Smooth muscle cell (in vitro differentiated cells): ENCODE measurements at regions not wholly inside any gene's neighbourhood (a gene's known extent, or its start where the extent isn't known, plus 50 kb on each side); places are given as distances from the start of the nearest gene placed in this dataset.

Experiments used
- DNase-seq: peaks from one replicate; lab custom pipeline; 2025; ENCODE audit not compliant: unreplicated experiment; lab: John Stamatoyannopoulos, UW
- H2AFZ ChIP-seq: fragments of 200-600 bp; sonication (generic); 2 replicates; pipeline ENCODE4 v1.6.0; 2016; ENCODE audit warnings: antibody characterized with exemption, low read depth, mild to moderate bottlenecking
- H3F3A ChIP-seq: fragments of 200-600 bp; sonication (generic); 2 replicates; pipeline ENCODE4 v1.6.0; 2017; ENCODE audit warnings: antibody characterized with exemption, low read depth
- H3K27ac ChIP-seq: fragments of 200-600 bp; sonication (generic); 2 replicates; pipeline ENCODE4 v1.5.1; 2016; ENCODE audit warnings: low read depth, mild to moderate bottlenecking
- H3K27me3 ChIP-seq: fragments of 200-600 bp; sonication (generic); 2 replicates; pipeline ENCODE4 v1.6.1; 2016; ENCODE audit warnings: low read depth, mild to moderate bottlenecking
- H3K36me3 ChIP-seq: fragments of 200-600 bp; sonication (generic); 2 replicates; pipeline ENCODE4 v1.5.1; 2016; ENCODE audit warnings: low read depth
- H3K4me1 ChIP-seq: fragments of 200-600 bp; sonication (generic); 2 replicates; pipeline ENCODE4 v1.5.1; 2016; ENCODE audit warnings: low read depth
- H3K4me2 ChIP-seq: fragments of 200-600 bp; sonication (generic); 2 replicates; pipeline ENCODE4 v1.6.0; 2016; ENCODE audit warnings: mild to moderate bottlenecking
- H3K4me3 ChIP-seq: fragments of 200-600 bp; sonication (generic); 2 replicates; pipeline ENCODE4 v1.5.1; 2016; ENCODE audit warnings: mild to moderate bottlenecking
- H3K79me2 ChIP-seq: fragments of 200-600 bp; sonication (generic); 2 replicates; pipeline ENCODE4 v1.6.0; 2016; ENCODE audit warnings: low read depth, mild to moderate bottlenecking
- H3K9ac ChIP-seq: fragments of 200-600 bp; sonication (generic); 2 replicates; pipeline ENCODE4 v1.6.0; 2016; ENCODE audit warnings: low read depth
- H3K9me3 ChIP-seq: fragments of 200-600 bp; sonication (generic); replicated peaks from 2 replicates; pipeline ENCODE4 v1.5.1; 2016; ENCODE audit warnings: low read depth
- H4K20me1 ChIP-seq: fragments of 200-600 bp; sonication (generic); 2 replicates; pipeline ENCODE4 v1.6.0; 2016; ENCODE audit warnings: low read depth
- CTCF ChIP-seq: fragments of 200-600 bp; sonication (generic); IDR thresholded peaks from 2 replicates; pipeline ENCODE4 v1.5.1; 2017; ENCODE audit warnings: borderline replicate concordance, mild to moderate bottlenecking, antibody characterized with exemption; ENCODE audit not compliant: insufficient read depth, poor library complexity, severe bottlenecking
- WGBS: methylation state at CpG from one replicate; pipeline ENCODE4 v1.1.7; 2016; ENCODE audit warnings: low lambda C conversion rate; 5-methylcytosine and 5-hydroxymethylcytosine counted together

GRCh38 chr1:105678334-105678733 is 1378.1 kb upstream of the PRMT6 start:
- no peaks in the 10 kb centered on the region for H3K36me3 ChIP-seq
- H3K27me3 ChIP-seq = no peaks in the 10 kb centered on the region
- H3K27ac ChIP-seq = no peak overlapping the region
- H3K79me2 ChIP-seq = no peaks in the 10 kb centered on the region
- H3K9me3 ChIP-seq = no peaks in the 10 kb centered on the region
- H3K4me3 ChIP-seq = no peak overlapping the region
- H3K4me2 ChIP-seq = no peak overlapping the region
- H3K4me1 ChIP-seq = no peaks in the 10 kb centered on the region
- no peak overlapping the region for H3K9ac ChIP-seq
- WGBS = 72% methylated on average over 3 of the region's 3 CpGs
- H3F3A ChIP-seq = no peaks in the 10 kb centered on the region
- H2AFZ ChIP-seq = no peak overlapping the region
- no peak for DNase-seq
- TF ChIP-seq CTCF = no peak
- H4K20me1 ChIP-seq = no peaks in the 10 kb centered on the region

- no peak for TF ChIP-seq CTCF
- Histone ChIP-seq H3K27ac (no peak overlapping the region), H3K79me2 (no peaks in the 10 kb centered on the region), H3K4me1 (no peaks in the 10 kb centered on the region), H3K4me2 (no peak overlapping the region), H4K20me1 (no peaks in the 10 kb centered on the region), H2AFZ (no peak overlapping the region), H3K36me3 (no peaks in the 10 kb centered on the region), H3K4me3 (no peak overlapping the region), H3K9ac (no peak overlapping the region), H3K9me3 (no peaks in the 10 kb centered on the region), H3F3A (no peaks in the 10 kb centered on the region), H3K27me3 (no peaks in the 10 kb centered on the region)
- no peak for DNase-seq
Measured at GRCh38 chr1:105684714-105685113, 1371.8 kb upstream of the PRMT6 start.

- no peak overlapping the region for H3K4me2 ChIP-seq
- no peak for TF ChIP-seq CTCF
- no peaks in the 10 kb centered on the region for H3K36me3 ChIP-seq
- no peak for DNase-seq
- no peaks in the 10 kb centered on the region for H3K27me3 ChIP-seq
- no peak overlapping the region for H3K27ac ChIP-seq
- no peaks in the 10 kb centered on the region for H3K79me2 ChIP-seq
- WGBS = 74% methylated on average over 3 of the region's 3 CpGs
- no peak overlapping the region for H3K4me3 ChIP-seq
- no peaks in the 10 kb centered on the region for H3K4me1 ChIP-seq
- H3K9ac ChIP-seq = no peak overlapping the region
- no peaks in the 10 kb centered on the region for H3K9me3 ChIP-seq
- H3F3A ChIP-seq = no peaks in the 10 kb centered on the region
- H2AFZ ChIP-seq = no peak overlapping the region
- no peaks in the 10 kb centered on the region for H4K20me1 ChIP-seq
Measured at GRCh38 chr1:105686026-105686425, 1370.4 kb upstream of the PRMT6 start.

GRCh38 chr1:105686874-105687690 is 1369.4 kb upstream of the PRMT6 start:
- Histone ChIP-seq H3F3A (no peaks in the 10 kb centered on the region), H3K4me2 (no peak overlapping the region), H3K27me3 (no peaks in the 10 kb centered on the region), H3K36me3 (no peaks in the 10 kb centered on the region), H3K9ac (no peak overlapping the region), H3K4me1 (no peaks in the 10 kb centered on the region), H2AFZ (no peak overlapping the region), H3K9me3 (no peaks in the 10 kb centered on the region), H4K20me1 (no peaks in the 10 kb centered on the region), H3K4me3 (no peak overlapping the region), H3K27ac (no peak overlapping the region), H3K79me2 (no peaks in the 10 kb centered on the region)
- TF ChIP-seq CTCF = no peak
- WGBS = 89% methylated on average over 14 of the region's 15 CpGs
- no peak for DNase-seq
